ENCODE measurements at regions not wholly inside any gene's neighbourhood (a gene's known extent, or its start where the extent isn't known, plus 50 kb on each side); places are given as distances from the start of the nearest gene placed in this dataset.

DNA sequence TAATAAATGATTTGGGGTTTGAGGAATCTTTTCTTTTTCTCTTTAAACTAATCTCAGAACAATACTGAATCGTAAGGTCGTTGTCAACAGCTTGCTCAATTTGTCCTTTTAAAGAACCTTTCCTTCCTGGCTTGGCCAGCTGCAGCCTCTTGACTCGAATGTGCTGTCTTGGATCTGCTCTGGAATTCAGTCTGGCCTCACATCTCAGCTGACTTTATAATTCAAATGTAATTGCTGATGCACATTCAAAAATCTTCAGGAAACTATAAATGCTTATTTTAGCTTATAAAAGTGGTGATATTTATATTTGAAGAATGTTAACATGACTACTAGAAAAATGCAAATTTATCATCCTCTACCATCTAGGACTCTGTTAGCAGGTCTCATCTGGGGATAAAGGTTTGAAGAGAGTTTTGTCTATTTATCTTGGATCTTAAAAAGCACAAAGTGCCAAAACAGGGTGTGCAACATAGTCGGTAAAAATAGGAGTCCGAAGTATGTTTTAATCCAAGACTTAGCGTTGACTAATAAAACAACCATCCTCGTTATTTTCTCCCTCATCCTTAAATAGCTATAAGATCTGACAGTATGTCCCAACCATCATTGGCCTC, 1035.2 kb downstream of the MCTP2 start:
- Mint-ChIP-seq H3K27me3 (peaks cover 5 to 40% (median 12%) of the 10 kb centered on the region in 5 donors), H3K4me1 (no peaks in the 10 kb centered on the region), H3K36me3 (no peaks in the 10 kb centered on the region), H3K27ac (no peak overlapping the region), H3K9me3 (no peaks in the 10 kb centered on the region), H3K4me3 (no peak overlapping the region)
- DNase-seq (no peak), ATAC-seq (no peak)
- POLR2A ChIA-PET, result no interaction called here

DNA sequence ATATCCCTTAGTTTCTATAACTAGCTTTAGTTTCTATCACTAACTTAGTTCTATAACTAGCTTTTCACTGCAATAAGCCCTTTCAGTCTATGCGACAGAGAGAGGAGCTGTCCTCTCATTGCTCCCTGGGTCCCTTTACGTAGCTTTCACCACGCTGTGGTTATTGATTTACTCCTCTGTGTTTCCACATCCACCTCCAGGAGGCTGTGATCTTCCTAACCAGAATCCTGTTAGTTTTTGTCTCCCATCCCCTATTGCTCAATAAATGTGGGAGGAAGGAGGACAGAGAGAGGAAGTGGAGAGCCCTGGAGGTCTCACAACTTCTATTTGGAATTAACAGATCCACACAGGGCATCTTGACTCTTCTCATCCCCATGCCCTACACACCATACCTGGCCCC, 1036.1 kb downstream of the MCTP2 start:
- no peak overlapping the region for H3K4me3 Mint-ChIP-seq
- no peak for DNase-seq
- POLR2A ChIA-PET, result no interaction called here
- H3K36me3 Mint-ChIP-seq, result no peaks in the 10 kb centered on the region
- H3K9me3 Mint-ChIP-seq, result no peaks in the 10 kb centered on the region
- no peaks in the 10 kb centered on the region for H3K4me1 Mint-ChIP-seq
- H3K27me3 Mint-ChIP-seq, result peaks cover 3 to 40% (median 12%) of the 10 kb centered on the region in 5 donors
- no peak overlapping the region for H3K27ac Mint-ChIP-seq
- ATAC-seq, result no peak

DNA sequence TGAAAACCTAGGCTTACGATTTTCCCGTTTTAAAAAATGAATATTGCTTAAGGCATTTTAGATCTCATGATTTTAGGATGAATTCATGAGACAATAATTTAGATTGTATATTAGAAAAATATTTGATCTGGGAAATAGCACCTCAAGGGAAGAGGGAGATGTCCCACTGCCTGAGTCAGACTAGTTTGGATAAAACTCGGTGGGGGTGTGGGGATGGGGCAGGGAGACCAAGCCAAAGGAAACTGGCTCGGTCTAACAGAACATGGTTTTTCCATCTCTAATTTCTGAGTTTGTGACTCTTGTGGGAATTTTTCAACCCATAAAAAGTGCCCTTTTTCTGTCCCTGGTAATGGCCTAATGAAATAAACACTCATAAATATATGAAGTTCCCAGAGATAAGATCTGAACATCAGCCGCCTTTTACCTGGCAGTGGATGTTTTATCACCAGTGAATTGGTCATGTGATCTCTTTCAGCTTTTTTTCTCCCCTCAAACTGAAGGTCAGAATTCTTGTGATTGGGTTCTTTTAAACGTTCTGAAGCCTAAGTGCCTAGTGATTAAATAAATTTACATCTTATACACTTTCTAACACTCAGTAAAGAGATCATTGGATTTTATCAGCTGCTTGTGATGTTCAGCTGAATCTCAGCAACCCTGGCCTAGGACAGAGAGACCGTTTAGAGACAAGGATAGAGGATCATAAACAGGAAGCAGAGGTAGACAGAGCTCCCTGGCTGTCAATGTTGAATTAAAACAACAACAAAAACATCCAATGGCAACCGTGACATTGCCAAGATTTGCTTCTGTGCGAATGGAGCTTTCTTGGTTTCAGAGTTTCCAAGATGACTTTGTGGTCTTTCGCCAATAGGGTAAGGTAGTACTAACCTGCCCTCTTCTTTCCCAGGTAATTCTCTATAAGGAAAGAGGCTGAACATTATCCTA, 1038.2 kb downstream of the MCTP2 start:
- peaks cover 0 to 10% (median 0%) of the 10 kb centered on the region in 9 donors for H3K9me3 Mint-ChIP-seq
- H3K27me3 Mint-ChIP-seq, result peaks cover 3 to 51% (median 14%) of the 10 kb centered on the region in 5 donors

DNA sequence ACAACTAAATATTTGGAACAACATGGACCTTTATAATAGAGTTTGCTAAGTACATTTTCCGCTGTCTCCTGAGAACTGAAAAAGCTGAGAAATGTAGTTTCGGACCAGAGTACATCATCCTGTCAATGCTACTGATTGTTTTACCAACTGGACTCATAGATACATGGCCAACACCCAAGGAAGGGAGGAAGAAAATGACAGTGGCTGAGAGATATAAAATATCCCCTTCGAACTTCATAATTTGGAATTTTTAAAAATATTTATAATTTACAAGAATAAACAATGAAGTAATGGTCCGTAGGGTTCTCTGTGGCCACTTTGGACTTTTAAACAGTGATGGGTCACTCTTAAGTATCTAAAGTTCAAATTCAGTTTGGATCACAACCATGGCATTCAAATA, 1042.7 kb downstream of the MCTP2 start:
- POLR2A ChIA-PET, result no interaction called here
- ATAC-seq (no peak), DNase-seq (no peak)
- Mint-ChIP-seq H3K27me3 (peaks cover 3 to 41% (median 14%) of the 10 kb centered on the region in 5 donors), H3K4me3 (no peak overlapping the region), H3K27ac (no peak overlapping the region), H3K4me1 (no peaks in the 10 kb centered on the region), H3K9me3 (peaks cover 0 to 10% (median 0%) of the 10 kb centered on the region in 9 donors), H3K36me3 (no peaks in the 10 kb centered on the region)

More for the DNA sequence above, 1038.2 kb downstream of the MCTP2 start:
- no peaks in the 10 kb centered on the region for H3K4me1 Mint-ChIP-seq
- no peak overlapping the region for H3K27ac Mint-ChIP-seq
- H3K36me3 Mint-ChIP-seq, result no peaks in the 10 kb centered on the region
- no peak overlapping the region for H3K4me3 Mint-ChIP-seq
- ATAC-seq (no peak), DNase-seq (no peak)
- POLR2A ChIA-PET, result no interaction called here

DNA sequence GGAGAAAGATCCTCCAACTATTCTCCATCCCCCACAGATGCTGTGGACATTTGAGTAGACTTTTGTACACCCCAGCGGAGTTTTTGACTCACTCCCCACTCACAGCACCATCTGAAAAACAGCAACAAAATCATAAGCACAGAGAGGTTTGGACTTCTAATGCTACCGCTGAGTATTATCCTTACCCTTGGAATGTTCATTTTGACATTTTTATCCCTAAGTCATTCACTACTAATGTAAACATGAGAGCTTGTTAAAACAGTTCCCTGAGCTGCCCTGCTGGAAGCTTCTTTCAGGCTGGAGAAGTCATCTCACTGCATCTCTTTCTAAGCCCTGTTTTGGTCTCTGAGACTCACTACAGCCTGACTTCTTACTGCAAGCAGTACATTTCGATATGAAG, 1045.9 kb downstream of the MCTP2 start:
- DNase-seq (no peak), ATAC-seq (no peak)
- Mint-ChIP-seq H3K27me3 (peaks cover 8 to 54% (median 17%) of the 10 kb centered on the region in 5 donors), H3K27ac (no peak overlapping the region), H3K36me3 (no peaks in the 10 kb centered on the region), H3K4me3 (no peak overlapping the region), H3K4me1 (no peaks in the 10 kb centered on the region), H3K9me3 (peaks cover 0 to 10% (median 0%) of the 10 kb centered on the region in 9 donors)
- POLR2A ChIA-PET, result no interaction called here

DNA sequence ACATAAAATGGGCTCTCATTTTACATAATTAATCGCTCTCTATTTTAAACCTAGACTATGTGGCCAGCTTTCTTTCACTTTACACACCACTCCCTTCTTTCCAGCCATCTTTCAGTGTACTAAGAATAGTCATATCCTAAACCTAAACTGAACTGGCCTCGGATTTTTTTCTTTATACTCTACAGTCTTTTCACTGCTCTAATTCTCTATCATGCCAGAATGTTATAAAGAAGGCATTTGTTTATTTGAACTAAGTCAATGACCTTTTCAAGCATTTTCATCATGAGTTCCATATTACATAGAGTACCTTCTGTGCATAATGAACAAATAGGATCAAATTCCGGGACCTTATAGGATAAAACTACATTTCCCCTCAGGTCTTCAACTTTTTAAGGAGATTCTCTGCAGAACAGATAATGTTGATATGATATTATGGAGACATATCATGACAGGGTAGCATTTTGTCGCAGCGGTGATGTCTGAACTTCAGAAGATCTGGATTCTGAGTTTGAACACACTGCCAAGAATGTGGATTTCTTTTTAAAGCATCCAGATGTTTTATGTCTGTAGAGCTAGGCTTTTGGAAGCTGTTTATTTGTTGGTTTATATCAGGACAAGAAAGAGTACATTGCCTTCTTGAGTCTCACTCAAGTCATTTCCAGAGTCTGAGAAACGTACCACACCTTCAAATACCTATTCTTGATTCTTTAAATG, 1047.3 kb downstream of the MCTP2 start:
- Mint-ChIP-seq H3K4me3 (no peak overlapping the region), H3K27ac (no peak overlapping the region), H3K27me3 (peaks cover 10 to 53% (median 14%) of the 10 kb centered on the region in 5 donors), H3K9me3 (peaks cover 0 to 5% (median 0%) of the 10 kb centered on the region in 9 donors), H3K36me3 (no peaks in the 10 kb centered on the region), H3K4me1 (no peaks in the 10 kb centered on the region)
- DNase-seq (no peak), ATAC-seq (no peak)
- POLR2A ChIA-PET, result no interaction called here

DNA sequence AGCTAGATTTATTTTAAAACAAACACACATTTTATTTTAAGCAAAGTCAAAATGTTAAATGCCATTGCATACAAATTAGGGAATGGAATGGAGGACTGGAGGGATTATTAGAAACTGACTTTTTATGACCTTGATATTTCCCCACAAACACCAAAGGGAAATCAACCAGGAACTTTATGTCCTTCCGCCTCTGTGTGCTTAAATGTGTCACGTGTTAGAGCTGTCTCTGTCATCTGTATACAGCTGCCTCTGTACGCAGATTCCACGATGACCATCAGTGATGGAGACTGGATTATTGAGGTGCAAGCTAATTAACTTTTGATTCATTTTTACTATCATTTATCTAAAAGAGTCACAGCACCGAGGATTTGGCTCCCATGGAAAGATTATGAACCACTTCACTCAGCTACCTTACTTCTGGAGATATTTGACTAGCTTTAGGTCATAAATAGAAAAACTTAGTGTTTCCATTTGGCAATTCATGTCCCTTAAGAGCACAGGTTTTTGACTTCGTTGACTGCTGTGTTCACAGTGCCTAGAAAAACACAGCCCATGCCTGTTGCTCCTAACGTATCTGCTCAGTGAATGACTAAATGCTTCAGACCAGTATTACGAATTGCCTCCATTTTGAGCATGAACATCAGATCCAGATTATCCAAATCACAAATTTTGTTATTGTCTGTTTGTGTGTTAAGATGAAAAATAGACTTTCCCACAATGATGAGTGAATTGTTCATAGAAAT, 1048.1 kb downstream of the MCTP2 start:
- Mint-ChIP-seq H3K4me1 (peaks cover 0 to 3% (median under 1%) of the 10 kb centered on the region in 4 donors), H3K36me3 (no peaks in the 10 kb centered on the region), H3K27me3 (peaks cover 10 to 49% (median 14%) of the 10 kb centered on the region in 5 donors), H3K27ac (no peak overlapping the region), H3K9me3 (peaks cover 0 to 3% (median 0%) of the 10 kb centered on the region in 9 donors), H3K4me3 (no peak overlapping the region)
- no peak for DNase-seq
- no peak for ATAC-seq
- POLR2A ChIA-PET, result no interaction called here

DNA sequence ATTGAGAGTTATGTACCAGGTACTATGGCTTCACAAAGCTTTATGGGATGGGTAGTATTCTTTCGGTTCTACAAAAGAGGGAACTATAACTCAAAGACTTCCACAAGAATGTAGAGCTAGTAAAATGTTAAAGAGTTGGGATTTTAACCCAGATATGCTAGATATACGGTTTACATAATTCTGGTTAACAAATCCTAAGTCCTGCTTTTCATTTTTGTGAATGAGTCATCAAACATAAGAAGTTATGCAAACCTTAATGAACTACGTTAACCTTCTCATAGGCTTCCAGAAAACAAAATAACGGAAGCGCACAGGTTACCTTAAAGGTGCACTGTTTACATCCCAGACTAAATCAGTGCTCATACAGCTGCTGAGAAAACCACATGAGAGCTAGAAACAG, 1049.3 kb downstream of the MCTP2 start:
- no peak for ATAC-seq
- peaks cover 4 to 41% (median 11%) of the 10 kb centered on the region in 5 donors for H3K27me3 Mint-ChIP-seq
- no peak for DNase-seq
- H3K9me3 Mint-ChIP-seq, result no peaks in the 10 kb centered on the region
- H3K4me3 Mint-ChIP-seq, result no peak overlapping the region
- H3K4me1 Mint-ChIP-seq, result peaks cover 5 to 13% (median 11%) of the 10 kb centered on the region in 4 donors
- H3K36me3 Mint-ChIP-seq, result no peaks in the 10 kb centered on the region
- POLR2A ChIA-PET, result no interaction called here
- no peak overlapping the region for H3K27ac Mint-ChIP-seq

DNA sequence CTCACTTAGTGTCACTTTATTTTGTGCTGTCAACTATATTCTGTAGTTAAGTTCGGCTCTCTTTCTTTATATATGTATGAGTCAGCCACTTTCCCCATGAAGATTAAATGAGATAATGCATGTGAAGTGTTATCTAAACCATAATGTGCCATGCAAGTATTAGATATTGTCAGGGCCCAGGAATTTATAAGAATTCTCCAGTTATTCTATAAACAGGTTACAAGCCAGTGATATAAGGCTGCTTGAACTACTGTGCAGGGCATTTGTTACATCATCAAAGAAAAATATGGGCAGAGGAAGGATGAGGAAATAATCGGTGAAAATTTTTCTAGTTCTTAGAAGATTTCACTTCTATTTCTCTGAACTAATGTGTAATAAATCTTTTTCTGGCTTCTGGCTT, 1049.0 kb upstream of the NR2F2 start:
- no peaks in the 10 kb centered on the region for H3K9me3 Mint-ChIP-seq
- peaks cover 4 to 43% (median 12%) of the 10 kb centered on the region in 5 donors for H3K27me3 Mint-ChIP-seq
- no peak overlapping the region for H3K4me3 Mint-ChIP-seq
- no peak for DNase-seq
- no peaks in the 10 kb centered on the region for H3K36me3 Mint-ChIP-seq
- ATAC-seq, result no peak
- POLR2A ChIA-PET, result no interaction called here
- no peak overlapping the region for H3K27ac Mint-ChIP-seq
- peaks cover 5 to 14% (median 11%) of the 10 kb centered on the region in 4 donors for H3K4me1 Mint-ChIP-seq

DNA sequence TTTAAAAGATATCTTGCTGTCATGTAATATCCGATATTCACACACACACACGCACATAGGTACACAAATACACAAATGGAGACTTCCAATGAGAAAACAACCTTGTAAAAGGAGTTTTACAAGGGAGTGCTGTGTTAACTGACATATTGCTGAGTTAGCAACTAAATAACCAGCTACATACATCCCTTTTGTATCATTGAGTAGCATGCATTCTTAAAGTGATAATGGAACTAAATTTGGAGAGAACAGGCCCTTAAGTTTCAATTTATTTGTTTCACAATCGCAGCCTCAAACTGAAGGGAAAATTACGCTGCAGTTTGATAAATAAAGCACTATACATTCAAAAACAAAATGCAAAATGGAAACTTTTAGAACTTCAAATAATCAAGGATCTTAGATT, 1046.0 kb upstream of the NR2F2 start:
- H3K27me3 Mint-ChIP-seq, result peaks cover 13 to 63% (median 25%) of the 10 kb centered on the region in 5 donors
- peak overlapping the region in 1 of 10 donors; percentile 5 for H3K4me3 Mint-ChIP-seq
- no peaks in the 10 kb centered on the region for H3K9me3 Mint-ChIP-seq
- H3K36me3 Mint-ChIP-seq, result no peaks in the 10 kb centered on the region
- POLR2A ChIA-PET, result no interaction called here
- DNase-seq (no peak), ATAC-seq (no peak)
- H3K4me1 Mint-ChIP-seq, result peaks cover 7 to 14% (median 11%) of the 10 kb centered on the region in 4 donors
- H3K27ac Mint-ChIP-seq, result no peak overlapping the region

DNA sequence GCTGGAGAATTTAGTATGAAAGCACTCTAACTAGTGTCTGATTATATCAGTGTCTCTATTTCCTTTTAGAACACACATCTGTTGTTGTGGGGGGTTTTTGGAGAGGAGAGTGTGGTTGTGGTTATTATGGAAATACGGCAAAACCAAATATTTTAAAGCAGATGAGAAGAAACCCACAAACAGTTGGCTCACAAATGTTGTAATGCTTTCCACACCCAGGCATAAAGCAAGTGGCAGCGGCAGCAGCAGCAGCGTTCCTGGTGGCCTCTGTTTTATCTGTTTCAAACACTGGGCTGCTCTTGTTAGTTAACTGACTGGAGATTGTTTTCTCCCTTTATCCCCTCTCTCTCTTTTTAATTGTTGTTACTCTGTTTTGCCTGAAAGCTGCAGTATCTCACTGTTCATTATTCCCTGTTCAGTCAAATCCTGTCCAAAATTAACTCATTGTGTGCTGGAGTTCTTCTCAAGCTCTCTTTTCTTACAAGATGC, 1045.5 kb upstream of the NR2F2 start:
- H3K27ac Mint-ChIP-seq, result peak overlapping the region in 1 of 10 donors; percentile 24
- peaks cover 7 to 14% (median 11%) of the 10 kb centered on the region in 4 donors for H3K4me1 Mint-ChIP-seq
- H3K4me3 Mint-ChIP-seq, result peak overlapping the region in 1 of 10 donors; percentile 5
- no peaks in the 10 kb centered on the region for H3K36me3 Mint-ChIP-seq
- ATAC-seq (peak in 1 of 2 donors; percentile 49), DNase-seq (peak in 2 of 10 donors; percentile 10 to 18)
- peaks cover 13 to 63% (median 26%) of the 10 kb centered on the region in 5 donors for H3K27me3 Mint-ChIP-seq
- POLR2A ChIA-PET, result no interaction called here
- no peaks in the 10 kb centered on the region for H3K9me3 Mint-ChIP-seq

DNA sequence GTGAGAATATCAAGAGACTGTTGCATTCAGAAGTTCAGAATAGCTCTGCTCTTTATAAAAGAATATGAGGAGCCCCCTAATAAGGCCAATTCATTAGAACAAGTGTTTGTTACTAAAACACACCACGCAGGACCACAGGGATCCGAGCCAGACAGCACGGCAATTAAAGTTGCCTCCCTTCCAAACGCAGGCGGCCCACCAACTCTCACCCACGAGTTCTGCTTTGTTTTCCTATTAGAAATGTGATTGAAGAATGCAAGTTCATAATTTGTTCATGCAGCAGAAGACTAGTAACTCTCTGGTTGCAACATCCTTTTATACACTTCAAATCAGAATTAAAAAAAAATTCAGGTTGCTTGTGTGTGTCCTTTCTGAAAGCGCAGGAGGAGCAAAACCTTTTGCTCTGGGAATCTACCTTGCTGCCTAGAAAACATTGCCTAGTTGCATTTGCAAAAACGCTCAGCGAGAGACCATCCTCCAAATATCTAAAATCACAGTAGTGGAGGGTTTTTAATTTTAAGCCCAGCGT, 1044.1 kb upstream of the NR2F2 start:
- Mint-ChIP-seq H3K9me3 (no peaks in the 10 kb centered on the region), H3K36me3 (no peaks in the 10 kb centered on the region), H3K4me1 (peaks cover 7 to 14% (median 11%) of the 10 kb centered on the region in 4 donors), H3K4me3 (no peak overlapping the region), H3K27ac (no peak overlapping the region), H3K27me3 (peaks cover 10 to 60% (median 28%) of the 10 kb centered on the region in 5 donors)
- ATAC-seq (no peak), DNase-seq (no peak)
- POLR2A ChIA-PET, result no interaction called here
